A549 (cell line): ENCODE measurements at regions not wholly inside any gene's neighbourhood (a gene's known extent, or its start where the extent isn't known, plus 50 kb on each side); places are given as distances from the start of the nearest gene placed in this dataset.

Experiments used
- ATAC-seq, 2 experiments: fragments of 200-7000 bp in 1 of 2; fragments of >200 bp in 1 of 2; cut with Nextera tagmentation in 1 of 2; cut with Tn5 transposase in 1 of 2; 3 replicates each; pipeline versions ENCODE4 v1.8.0 to v1.9.1; 2018 to 2020; ENCODE audit warnings: mild to moderate bottlenecking in 1 of 2, moderate library complexity in 1 of 2
- CTCF ChIA-PET: fragments of 300-600 bp; sonication (Branson Sonifier 250); formaldehyde crosslinking; extraction: SDS; loops from one replicate; lab custom pipeline; 2021; ENCODE audit warnings: antibody characterized with exemption, inconsistent platforms; lab: Yijun Ruan, JAX
- POLR2A ChIA-PET: fragments of 350-600 bp; formaldehyde crosslinking; extraction: SDS; loops from one replicate; lab custom pipeline; 2021; ENCODE audit warnings: antibody characterized with exemption, inconsistent platforms; lab: Yijun Ruan, JAX
- DNase-seq, 2 experiments: peaks; one replicate each; pipeline versions ENCODE4 v3.0.0 to v3.0.0-alpha.2; 2011 to 2016; ENCODE audit warnings: low read depth in 1 of 2, low spot score in 1 of 2
- FAIRE-seq: peaks from 2 replicates; lab custom pipeline; 2011; peaks lifted over from hg19 to GRCh38; lab: Jason Lieb, UNC
- H3K27ac ChIP-seq, 2 experiments: fragments of >200 bp; sonication (Bioruptor Twin); formaldehyde crosslinking; 3 replicates each; pipeline ENCODE4 v1.5.1; 2016 to 2017
- H3K4me1 ChIP-seq: fragments of >200 bp; sonication (Bioruptor Twin); formaldehyde crosslinking; 3 replicates; pipeline ENCODE4 v1.6.1; 2016
- H3K4me2 ChIP-seq: fragments of >200 bp; sonication (Bioruptor Twin); formaldehyde crosslinking; 3 replicates; pipeline ENCODE4 v1.6.1; 2016
- H3K4me3 ChIP-seq: fragments of >200 bp; sonication (Bioruptor Twin); formaldehyde crosslinking; 3 replicates; pipeline ENCODE4 v1.5.1; 2016
- H3K9me3 ChIP-seq: fragments of >200 bp; sonication (Bioruptor Twin); formaldehyde crosslinking; 3 replicates; pipeline ENCODE4 v1.6.1; 2016
- BHLHE40 ChIP-seq: IDR thresholded peaks from 2 replicates; pipeline ENCODE4 v1.6.1; 2012; ENCODE audit warnings: low read depth, low read length, inconsistent platforms
- CEBPB ChIP-seq, 2 experiments: fragments of >200 bp in 1 of 2; sonication (Bioruptor Twin) in 1 of 2; formaldehyde crosslinking in 1 of 2; IDR thresholded peaks; 2 replicates each; pipeline ENCODE4 v1.6.1; 2012 to 2016
- EHF ChIP-seq: fragments of 250-450 bp; sonication (Bioruptor Pico); IDR thresholded peaks from 2 replicates; pipeline ENCODE4 v1.5.0; 2020; ENCODE audit warnings: mild to moderate bottlenecking
- EP300 ChIP-seq, 2 experiments: fragments of >200 bp; sonication (Bioruptor Twin); formaldehyde crosslinking; IDR thresholded peaks; 2 replicates in 1 of 2; 3 replicates in 1 of 2; pipeline ENCODE4 v1.6.1; 2016 to 2017
- ESRRA ChIP-seq: fragments of 150-350 bp; IDR thresholded peaks from 2 replicates; pipeline ENCODE4 v1.6.1; 2014; ENCODE audit warnings: mild to moderate bottlenecking, low read length, borderline replicate concordance
- FOSB ChIP-seq: fragments of 250-450 bp; sonication (Bioruptor Pico); IDR thresholded peaks from 2 replicates; pipeline ENCODE4 v1.5.0; 2020; ENCODE audit warnings: mild to moderate bottlenecking, moderate library complexity
- FOSL2 ChIP-seq, 2 experiments: fragments of 450-650 bp in 1 of 2; fragments of >200 bp in 1 of 2; sonication (Bioruptor Twin) in 1 of 2; formaldehyde crosslinking; IDR thresholded peaks; 2 replicates each; pipeline versions ENCODE4 v1.5.0 to v1.6.1; 2016 to 2020; ENCODE audit warnings: mild to moderate bottlenecking in 1 of 2, moderate library complexity in 1 of 2
- GATA3 ChIP-seq: IDR thresholded peaks from 2 replicates; pipeline ENCODE4 v1.6.1; 2012; ENCODE audit warnings: borderline replicate concordance
- HEYL ChIP-seq: fragments of 250-450 bp; sonication (Bioruptor Pico); IDR thresholded peaks from 2 replicates; pipeline ENCODE4 v1.8.0; 2021; ENCODE audit warnings: mild to moderate bottlenecking, moderate library complexity
- HOXB5 ChIP-seq: fragments of 250-450 bp; sonication (Bioruptor Pico); IDR thresholded peaks from 2 replicates; pipeline ENCODE4 v1.5.0; 2020; ENCODE audit warnings: mild to moderate bottlenecking, moderate library complexity
- JUNB ChIP-seq: fragments of >200 bp; sonication (Bioruptor Twin); formaldehyde crosslinking; IDR thresholded peaks from 2 replicates; pipeline ENCODE4 v1.6.1; 2016
- KDM5A ChIP-seq: fragments of 200-600 bp; sonication (generic); IDR thresholded peaks from 2 replicates; pipeline ENCODE4 v1.6.1; 2016; ENCODE audit warnings: antibody characterized with exemption, mild to moderate bottlenecking
- MAFK ChIP-seq: fragments of 450-650 bp; IDR thresholded peaks from 2 replicates; pipeline ENCODE4 v1.6.1; 2014; ENCODE audit not compliant: partially characterized antibody
- NPAS2 ChIP-seq: fragments of 250-450 bp; sonication (Bioruptor Pico); IDR thresholded peaks from 2 replicates; pipeline ENCODE4 v1.8.0; 2022; ENCODE audit warnings: mild to moderate bottlenecking, moderate library complexity, borderline replicate concordance
- PHF8 ChIP-seq: fragments of 200-600 bp; sonication (generic); IDR thresholded peaks from 2 replicates; pipeline ENCODE4 v1.6.1; 2016; ENCODE audit warnings: low read depth, mild to moderate bottlenecking, antibody characterized with exemption, moderate library complexity, borderline replicate concordance
- RAD21 ChIP-seq, 2 experiments: fragments of >200 bp in 1 of 2; sonication (Bioruptor Twin) in 1 of 2; formaldehyde crosslinking in 1 of 2; IDR thresholded peaks in 1 of 2; conservative IDR thresholded peaks in 1 of 2; 2 replicates in 1 of 2; 3 replicates in 1 of 2; pipeline ENCODE4 v1.6.1; 2012 to 2018; ENCODE audit warnings: inconsistent platforms in 1 of 2
- RCOR1 ChIP-seq: fragments of 150-350 bp; IDR thresholded peaks from 2 replicates; pipeline ENCODE4 v1.6.1; 2014; ENCODE audit warnings: antibody characterized with exemption, low read length, low read depth
- SMC3 ChIP-seq: fragments of >200 bp; sonication (Bioruptor Twin); formaldehyde crosslinking; IDR thresholded peaks from 3 replicates; pipeline ENCODE4 v1.6.1; 2018; ENCODE audit warnings: inconsistent platforms
- SREBF2 ChIP-seq: fragments of 450-650 bp; IDR thresholded peaks from 2 replicates; pipeline ENCODE4 v1.6.1; 2014; ENCODE audit warnings: mild to moderate bottlenecking, moderate library complexity
- TP53 ChIP-seq: fragments of 250-450 bp; sonication (Bioruptor Pico); IDR thresholded peaks from 2 replicates; pipeline ENCODE4 v1.5.0; 2021; ENCODE audit warnings: mild to moderate bottlenecking, moderate library complexity
- ZFP36 ChIP-seq: fragments of 450-650 bp; IDR thresholded peaks from 2 replicates; pipeline ENCODE4 v1.6.1; 2014; ENCODE audit warnings: borderline replicate concordance; ENCODE audit not compliant: partially characterized antibody
- WGBS: methylation state at CpG from one replicate; pipeline ENCODE4 v1.1.6; 2017; ENCODE audit errors: missing lambda C conversion rate; 5-methylcytosine and 5-hydroxymethylcytosine counted together
- TF ChIP-seq, protein P1 (sequence below): fragments of >200 bp; sonication (Bioruptor Twin); formaldehyde crosslinking; IDR thresholded peaks from 3 replicates; pipeline ENCODE4 v1.5.1; 2016
- TF ChIP-seq, protein P2 (sequence below): IDR thresholded peaks from 2 replicates; pipeline ENCODE4 v1.6.1; 2012
- TF ChIP-seq, protein P3 (sequence below): IDR thresholded peaks from 2 replicates; pipeline ENCODE4 v1.6.1; 2012; ENCODE audit warnings: low read depth, borderline replicate concordance
- TF ChIP-seq, protein P4 (sequence below): fragments of 450-650 bp; IDR thresholded peaks from 2 replicates; pipeline ENCODE4 v1.6.1; 2014; ENCODE audit warnings: antibody characterized with exemption

DNA sequence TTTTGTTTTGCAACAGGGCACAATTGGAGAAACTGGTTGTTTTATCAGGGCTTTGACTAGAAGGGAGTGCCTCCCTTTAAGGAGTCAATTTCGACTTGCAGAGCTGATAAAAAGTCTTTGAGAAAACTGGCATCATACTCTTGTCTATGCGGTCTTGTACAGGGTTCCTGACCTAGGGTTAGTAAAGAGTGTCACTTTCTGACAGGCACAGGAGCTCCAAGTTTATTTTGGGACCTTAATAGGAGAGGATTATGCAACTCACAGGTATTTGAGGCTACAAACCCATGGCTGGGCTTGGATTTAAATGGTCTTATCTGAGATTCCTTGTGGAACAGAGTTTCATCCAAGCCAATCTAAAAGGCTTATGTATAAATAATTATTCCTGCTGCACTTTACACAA is 365.4 kb downstream of the HTR1B start:
- H3K4me1 ChIP-seq = no peaks in the 10 kb centered on the region
- POLR2A ChIA-PET = no interaction called here
- H3K4me2 ChIP-seq = no peak overlapping the region
- WGBS = 9% methylated on average over 2 of the region's 2 CpGs
- no peak overlapping the region for H3K4me3 ChIP-seq
- no peak overlapping the region for H3K27ac ChIP-seq
- no peak for FAIRE-seq
- no peak for TF ChIP-seq BHLHE40
- no peak for TF ChIP-seq NPAS2 (CRISPR knock-in tag)
- TF ChIP-seq, protein P1, sequence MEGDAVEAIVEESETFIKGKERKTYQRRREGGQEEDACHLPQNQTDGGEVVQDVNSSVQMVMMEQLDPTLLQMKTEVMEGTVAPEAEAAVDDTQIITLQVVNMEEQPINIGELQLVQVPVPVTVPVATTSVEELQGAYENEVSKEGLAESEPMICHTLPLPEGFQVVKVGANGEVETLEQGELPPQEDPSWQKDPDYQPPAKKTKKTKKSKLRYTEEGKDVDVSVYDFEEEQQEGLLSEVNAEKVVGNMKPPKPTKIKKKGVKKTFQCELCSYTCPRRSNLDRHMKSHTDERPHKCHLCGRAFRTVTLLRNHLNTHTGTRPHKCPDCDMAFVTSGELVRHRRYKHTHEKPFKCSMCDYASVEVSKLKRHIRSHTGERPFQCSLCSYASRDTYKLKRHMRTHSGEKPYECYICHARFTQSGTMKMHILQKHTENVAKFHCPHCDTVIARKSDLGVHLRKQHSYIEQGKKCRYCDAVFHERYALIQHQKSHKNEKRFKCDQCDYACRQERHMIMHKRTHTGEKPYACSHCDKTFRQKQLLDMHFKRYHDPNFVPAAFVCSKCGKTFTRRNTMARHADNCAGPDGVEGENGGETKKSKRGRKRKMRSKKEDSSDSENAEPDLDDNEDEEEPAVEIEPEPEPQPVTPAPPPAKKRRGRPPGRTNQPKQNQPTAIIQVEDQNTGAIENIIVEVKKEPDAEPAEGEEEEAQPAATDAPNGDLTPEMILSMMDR = no peak
- TF ChIP-seq, protein P2, sequence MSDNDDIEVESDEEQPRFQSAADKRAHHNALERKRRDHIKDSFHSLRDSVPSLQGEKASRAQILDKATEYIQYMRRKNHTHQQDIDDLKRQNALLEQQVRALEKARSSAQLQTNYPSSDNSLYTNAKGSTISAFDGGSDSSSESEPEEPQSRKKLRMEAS = no peak
- no peak for TF ChIP-seq GATA3
- no peak for TF ChIP-seq TP53 (CRISPR knock-in tag)
- no peak for TF ChIP-seq JUNB
- no peak for TF ChIP-seq SREBF2
- no peak for TF ChIP-seq CEBPB (IDR thresholded peaks at IDR 0.05)
- no peak for TF ChIP-seq FOSB (CRISPR knock-in tag)
- no peak for TF ChIP-seq SMC3
- TF ChIP-seq ESRRA = no peak
- no peak for TF ChIP-seq HEYL (CRISPR knock-in tag)
- no peak for TF ChIP-seq FOSL2 (IDR thresholded peaks at IDR 0.05)
- TF ChIP-seq FOSL2 (CRISPR knock-in tag; IDR thresholded peaks at IDR 0.05) = no peak
- TF ChIP-seq, protein P3, sequence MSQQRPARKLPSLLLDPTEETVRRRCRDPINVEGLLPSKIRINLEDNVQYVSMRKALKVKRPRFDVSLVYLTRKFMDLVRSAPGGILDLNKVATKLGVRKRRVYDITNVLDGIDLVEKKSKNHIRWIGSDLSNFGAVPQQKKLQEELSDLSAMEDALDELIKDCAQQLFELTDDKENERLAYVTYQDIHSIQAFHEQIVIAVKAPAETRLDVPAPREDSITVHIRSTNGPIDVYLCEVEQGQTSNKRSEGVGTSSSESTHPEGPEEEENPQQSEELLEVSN = no peak
- TF ChIP-seq, protein P4, sequence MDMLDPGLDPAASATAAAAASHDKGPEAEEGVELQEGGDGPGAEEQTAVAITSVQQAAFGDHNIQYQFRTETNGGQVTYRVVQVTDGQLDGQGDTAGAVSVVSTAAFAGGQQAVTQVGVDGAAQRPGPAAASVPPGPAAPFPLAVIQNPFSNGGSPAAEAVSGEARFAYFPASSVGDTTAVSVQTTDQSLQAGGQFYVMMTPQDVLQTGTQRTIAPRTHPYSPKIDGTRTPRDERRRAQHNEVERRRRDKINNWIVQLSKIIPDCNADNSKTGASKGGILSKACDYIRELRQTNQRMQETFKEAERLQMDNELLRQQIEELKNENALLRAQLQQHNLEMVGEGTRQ = no peak
- no peak for TF ChIP-seq EP300 (IDR thresholded peaks at IDR 0.05)
- no peak for TF ChIP-seq MAFK
- TF ChIP-seq PHF8 = no peak
- TF ChIP-seq, all 56 proteins: peak for 0
- H3K9me3 ChIP-seq = no peaks in the 10 kb centered on the region
- CTCF ChIA-PET = no interaction called here
- no peak for ATAC-seq
- no peak for DNase-seq

DNA sequence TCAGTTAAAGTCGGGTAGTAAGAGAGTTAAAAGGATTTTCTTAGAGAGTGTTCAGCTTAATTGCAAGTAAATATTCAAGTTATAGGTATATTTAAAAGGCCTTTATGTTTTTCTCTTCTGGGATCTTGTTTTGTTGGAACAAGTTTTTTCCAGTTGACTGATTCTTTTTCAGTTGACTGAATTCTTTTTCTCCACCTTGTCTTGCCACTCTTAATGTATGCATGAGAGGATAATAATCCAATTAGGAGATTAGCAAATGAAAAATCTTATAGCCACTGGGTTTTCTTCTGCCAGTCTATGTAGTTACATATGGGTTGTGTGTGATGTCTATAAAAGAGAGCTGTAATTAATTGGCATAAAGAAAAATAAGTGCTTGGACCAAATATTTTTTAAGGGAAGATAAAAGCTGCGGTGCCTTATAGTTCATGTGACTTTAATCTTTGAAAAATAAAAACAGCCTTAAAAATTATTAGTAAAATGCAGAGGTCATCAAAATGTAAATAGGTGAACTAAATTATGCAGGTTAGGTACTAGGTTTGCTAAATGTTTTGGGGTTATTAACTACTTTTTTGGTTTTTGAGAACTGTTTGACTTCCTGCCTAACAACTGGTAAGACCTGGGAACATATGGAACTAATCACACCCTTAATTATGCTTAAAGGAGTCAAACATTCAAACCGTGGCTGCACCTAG is 367.2 kb downstream of the HTR1B start:
- Histone ChIP-seq H3K27ac (no peak overlapping the region), H3K4me2 (no peak overlapping the region), H3K9me3 (no peaks in the 10 kb centered on the region), H3K4me3 (no peak overlapping the region)
- ATAC-seq = no peak
- 3% methylated on average over 3 of the region's 3 CpGs for WGBS
- no peak for FAIRE-seq
- ChIA-PET CTCF (no interaction called here), POLR2A (no interaction called here)
- DNase-seq = no peak
- TF ChIP-seq EHF (no peak), HOXB5 (CRISPR knock-in tag) (no peak), RCOR1 (no peak), MAFK (peak; percentile 29)
- TF ChIP-seq, all 56 proteins: peak for 1
- H3K4me1 ChIP-seq = no peaks in the 10 kb centered on the region

DNA sequence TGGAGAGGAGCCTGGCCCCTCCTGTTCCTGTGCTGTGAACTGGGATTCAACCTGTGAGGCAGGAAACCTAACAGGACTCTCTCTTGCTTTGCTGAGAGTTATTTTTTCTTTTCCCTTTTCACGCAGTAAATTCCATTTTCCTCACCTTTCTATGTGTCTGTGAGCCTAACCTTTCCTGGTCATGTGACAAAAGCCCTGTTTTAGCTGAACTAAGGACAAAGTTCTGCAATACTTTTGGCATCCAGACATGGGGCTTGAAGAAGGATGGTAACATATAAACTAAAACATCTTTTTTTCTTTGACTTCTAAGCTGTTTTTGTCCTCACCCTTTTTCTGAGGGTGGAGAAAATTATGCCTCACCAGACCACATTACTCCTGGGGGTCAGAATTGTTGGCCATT is 368.5 kb downstream of the HTR1B start:
- Histone ChIP-seq H3K4me1 (no peaks in the 10 kb centered on the region), H3K27ac (no peak overlapping the region), H3K9me3 (no peaks in the 10 kb centered on the region), H3K4me2 (no peak overlapping the region), H3K4me3 (no peak overlapping the region)
- TF ChIP-seq KDM5A (no peak), RAD21 (conservative IDR thresholded peaks at IDR 0.05 in 1 of 2, IDR thresholded peaks at IDR 0.05 in 1 of 2) (no peak), RCOR1 (no peak), ZFP36 (no peak)
- FAIRE-seq (no peak), DNase-seq (no peak), ATAC-seq (no peak)
- 15% methylated on average over 1 of the region's 1 CpG for WGBS
- CTCF ChIA-PET = no interaction called here
- POLR2A ChIA-PET = no interaction called here
